Fibroblast of lung (primary cell): ENCODE measurements at regions not wholly inside any gene's neighbourhood (a gene's known extent, or its start where the extent isn't known, plus 50 kb on each side); places are given as distances from the start of the nearest gene placed in this dataset.

ENCODE experiments used
- DNase-seq, 2 donors: peaks; one replicate each; pipeline versions ENCODE4 v3.0.0 to v3.0.0-alpha.2; 2010; ENCODE audit warnings: low read depth in 2 of 2
- H2AFZ ChIP-seq: 2 replicates; pipeline ENCODE4 v1.5.1; 2012; ENCODE audit warnings: low read length, control low read depth, inconsistent platforms
- H3K27ac ChIP-seq: 2 replicates; pipeline ENCODE4 v1.5.1; 2011; ENCODE audit warnings: low read length, control low read depth; ENCODE audit not compliant: insufficient read depth
- H3K27me3 ChIP-seq: 2 replicates; pipeline ENCODE4 v1.5.1; 2011; ENCODE audit warnings: mild to moderate bottlenecking, low read length; ENCODE audit not compliant: control insufficient read depth, insufficient read depth
- H3K36me3 ChIP-seq: 2 replicates; pipeline ENCODE4 v1.5.1; 2011; ENCODE audit warnings: low read length; ENCODE audit not compliant: control insufficient read depth, insufficient read depth
- H3K4me1 ChIP-seq: 2 replicates; pipeline ENCODE4 v1.5.1; 2011; ENCODE audit warnings: low read length; ENCODE audit not compliant: control insufficient read depth, insufficient read depth; ENCODE audit errors: extremely low read depth
- H3K4me2 ChIP-seq: 2 replicates; pipeline ENCODE4 v1.5.1; 2011; ENCODE audit warnings: low read length, control low read depth; ENCODE audit not compliant: insufficient read depth; ENCODE audit errors: extremely low read depth
- H3K4me3 ChIP-seq, 4 experiments: fragments of 200-600 bp in 1 of 4; sonication (generic) in 1 of 4; replicated peaks in 1 of 4; 2 replicates each; pipeline ENCODE4 v1.5.1; 2011 to 2016; ENCODE audit warnings: low read length in 4 of 4, low read depth in 3 of 4, mild to moderate bottlenecking in 3 of 4, control low read depth in 2 of 4, inconsistent platforms in 1 of 4, mixed read lengths in 1 of 4; ENCODE audit not compliant: insufficient read depth in 1 of 4; ENCODE audit errors: control extremely low read depth in 1 of 4
- H3K79me2 ChIP-seq: 2 replicates; pipeline ENCODE4 v1.5.1; 2012; ENCODE audit warnings: mild to moderate bottlenecking, low read length, inconsistent platforms; ENCODE audit not compliant: control insufficient read depth, insufficient read depth
- H3K9ac ChIP-seq: 2 replicates; pipeline ENCODE4 v1.5.1; 2011; ENCODE audit warnings: mild to moderate bottlenecking, low read length, control low read depth; ENCODE audit not compliant: insufficient read depth
- H3K9me3 ChIP-seq: 2 replicates; pipeline ENCODE4 v1.5.1; 2012; ENCODE audit warnings: low read depth, low read length; ENCODE audit not compliant: control insufficient read depth, insufficient read depth
- H4K20me1 ChIP-seq: 2 replicates; pipeline ENCODE4 v1.5.1; 2011; ENCODE audit warnings: low read length; ENCODE audit not compliant: control insufficient read depth, insufficient read depth; ENCODE audit errors: extremely low read depth
- CTCF ChIP-seq, 2 donors: IDR thresholded peaks in 1 of 2; conservative IDR thresholded peaks in 1 of 2; 1 replicate in 1 of 2; 2 replicates in 1 of 2; pipeline ENCODE4 v1.5.1; 2011 to 2012; ENCODE audit warnings: low read length in 2 of 2, control low read depth in 1 of 2, inconsistent platforms in 1 of 2, low read depth in 1 of 2, mild to moderate bottlenecking in 1 of 2
- EZH2 ChIP-seq: IDR thresholded peaks from 2 replicates; pipeline ENCODE4 v1.5.1; 2012; ENCODE audit warnings: low read length, control low read depth, mild to moderate bottlenecking; ENCODE audit errors: missing control alignments

DNA sequence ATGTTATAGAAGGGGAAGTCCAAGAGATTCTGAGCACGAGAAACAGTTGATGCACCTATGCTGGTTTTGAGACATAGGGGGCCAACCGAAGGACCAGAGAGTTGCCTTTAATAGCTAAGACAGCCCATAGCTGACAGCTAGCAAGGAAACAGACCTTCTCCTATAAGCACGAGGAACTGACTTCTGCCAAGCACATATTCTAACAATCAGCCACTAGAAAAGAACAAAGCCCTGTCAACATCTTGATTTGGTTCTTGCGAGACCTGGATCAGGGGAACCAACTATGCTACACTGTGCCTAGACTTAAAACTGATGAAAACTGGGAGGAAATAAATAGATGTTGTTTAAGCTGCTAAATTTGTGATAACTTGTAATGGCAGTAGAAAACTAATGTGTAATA lies 785.6 kb downstream of the TMTC2 start:
- H3K4me1 ChIP-seq, result no peaks in the 10 kb centered on the region
- no peaks in the 10 kb centered on the region for H3K27me3 ChIP-seq
- H3K4me3 ChIP-seq, result no peak overlapping the region
- H3K27ac ChIP-seq, result no peak overlapping the region
- no peaks in the 10 kb centered on the region for H4K20me1 ChIP-seq
- H2AFZ ChIP-seq, result no peak overlapping the region
- no peak for DNase-seq
- no peaks in the 10 kb centered on the region for H3K9me3 ChIP-seq
- no peak overlapping the region for H3K4me2 ChIP-seq
- TF ChIP-seq EZH2 (no peak), CTCF (conservative IDR thresholded peaks at IDR 0.05 in 1 of 2, IDR thresholded peaks at IDR 0.05 in 1 of 2; ENCODE audit: low read depth in 1 of 2, low read length in 2 of 2) (no peak)
- no peaks in the 10 kb centered on the region for H3K79me2 ChIP-seq
- H3K9ac ChIP-seq, result no peak overlapping the region
- no peaks in the 10 kb centered on the region for H3K36me3 ChIP-seq

DNA sequence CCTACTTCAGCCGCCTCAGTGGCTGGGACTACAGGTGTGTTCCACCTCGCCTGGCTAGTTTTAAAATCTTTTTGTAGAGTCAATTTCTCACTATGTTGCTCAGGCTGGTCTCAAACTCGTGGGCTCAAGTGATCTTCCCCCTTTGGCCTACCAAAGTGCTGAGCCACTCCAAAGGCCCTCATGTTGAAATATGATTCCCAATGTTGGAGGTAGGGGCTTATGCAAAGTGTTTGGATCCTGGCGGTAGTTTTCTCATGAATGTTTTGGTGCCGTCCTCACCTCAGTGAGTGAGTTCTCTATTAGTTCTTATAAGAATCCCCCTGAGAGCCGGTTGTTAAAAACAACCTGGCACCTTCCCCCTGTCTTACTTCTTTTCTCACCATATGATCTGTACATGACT lies 784.6 kb downstream of the TMTC2 start:
- Histone ChIP-seq H3K4me2 (no peak overlapping the region), H3K9me3 (no peaks in the 10 kb centered on the region), H3K79me2 (no peaks in the 10 kb centered on the region), H3K27ac (no peak overlapping the region), H3K36me3 (no peaks in the 10 kb centered on the region), H4K20me1 (no peaks in the 10 kb centered on the region), H3K9ac (no peak overlapping the region), H3K4me3 (no peak overlapping the region), H2AFZ (no peak overlapping the region), H3K4me1 (no peaks in the 10 kb centered on the region), H3K27me3 (no peaks in the 10 kb centered on the region)
- TF ChIP-seq CTCF (conservative IDR thresholded peaks at IDR 0.05 in 1 of 2, IDR thresholded peaks at IDR 0.05 in 1 of 2; ENCODE audit: low read depth in 1 of 2, low read length in 2 of 2) (no peak), EZH2 (no peak)
- DNase-seq, result no peak

GRCh38 chr12:83470749-83471148 lies 784.0 kb downstream of the TMTC2 start:
- TF ChIP-seq EZH2, result no peak
- no peak for TF ChIP-seq CTCF (conservative IDR thresholded peaks at IDR 0.05 in 1 of 2, IDR thresholded peaks at IDR 0.05 in 1 of 2; ENCODE audit: low read depth in 1 of 2, low read length in 2 of 2)
- H3K9me3 ChIP-seq, result no peaks in the 10 kb centered on the region
- no peak overlapping the region for H3K4me3 ChIP-seq
- H4K20me1 ChIP-seq, result no peaks in the 10 kb centered on the region
- no peak for DNase-seq
- no peak overlapping the region for H3K4me2 ChIP-seq
- H2AFZ ChIP-seq, result no peak overlapping the region
- H3K79me2 ChIP-seq, result no peaks in the 10 kb centered on the region
- no peaks in the 10 kb centered on the region for H3K27me3 ChIP-seq
- H3K9ac ChIP-seq, result no peak overlapping the region
- H3K27ac ChIP-seq, result no peak overlapping the region
- H3K36me3 ChIP-seq, result no peaks in the 10 kb centered on the region
- no peaks in the 10 kb centered on the region for H3K4me1 ChIP-seq
